GM12872 (cell line): ENCODE measurements at regions not wholly inside any gene's neighbourhood (a gene's known extent, or its start where the extent isn't known, plus 50 kb on each side); places are given as distances from the start of the nearest gene placed in this dataset.

Source experiments
- TF ChIP-seq, protein P1 (sequence below): IDR thresholded peaks from 3 replicates; pipeline ENCODE4 v1.5.1; 2011; ENCODE audit warnings: low read depth, mild to moderate bottlenecking, low read length, moderate library complexity; ENCODE audit not compliant: insufficient read depth

DNA sequence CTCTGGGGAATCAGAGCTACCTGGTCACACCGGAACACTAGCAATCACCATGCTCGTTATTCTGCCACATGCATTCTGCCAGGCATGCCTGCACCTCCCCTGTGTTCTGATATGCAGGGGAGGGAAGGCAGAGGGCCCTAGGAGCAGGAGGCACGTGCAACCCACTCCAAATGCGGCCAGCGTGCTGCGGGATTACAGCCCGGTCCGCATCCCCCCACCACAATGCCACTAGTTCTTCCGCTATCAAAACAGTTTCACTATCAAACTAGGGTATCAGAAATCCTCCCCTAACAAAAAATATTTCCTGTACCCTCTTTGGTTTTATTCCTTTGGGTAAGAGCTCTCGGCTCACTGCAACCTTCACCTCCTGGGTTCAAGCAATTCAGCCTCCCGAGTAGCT lies 223.2 kb upstream of the IGF1R start:
- TF ChIP-seq, protein P1, sequence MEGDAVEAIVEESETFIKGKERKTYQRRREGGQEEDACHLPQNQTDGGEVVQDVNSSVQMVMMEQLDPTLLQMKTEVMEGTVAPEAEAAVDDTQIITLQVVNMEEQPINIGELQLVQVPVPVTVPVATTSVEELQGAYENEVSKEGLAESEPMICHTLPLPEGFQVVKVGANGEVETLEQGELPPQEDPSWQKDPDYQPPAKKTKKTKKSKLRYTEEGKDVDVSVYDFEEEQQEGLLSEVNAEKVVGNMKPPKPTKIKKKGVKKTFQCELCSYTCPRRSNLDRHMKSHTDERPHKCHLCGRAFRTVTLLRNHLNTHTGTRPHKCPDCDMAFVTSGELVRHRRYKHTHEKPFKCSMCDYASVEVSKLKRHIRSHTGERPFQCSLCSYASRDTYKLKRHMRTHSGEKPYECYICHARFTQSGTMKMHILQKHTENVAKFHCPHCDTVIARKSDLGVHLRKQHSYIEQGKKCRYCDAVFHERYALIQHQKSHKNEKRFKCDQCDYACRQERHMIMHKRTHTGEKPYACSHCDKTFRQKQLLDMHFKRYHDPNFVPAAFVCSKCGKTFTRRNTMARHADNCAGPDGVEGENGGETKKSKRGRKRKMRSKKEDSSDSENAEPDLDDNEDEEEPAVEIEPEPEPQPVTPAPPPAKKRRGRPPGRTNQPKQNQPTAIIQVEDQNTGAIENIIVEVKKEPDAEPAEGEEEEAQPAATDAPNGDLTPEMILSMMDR: no peak

DNA sequence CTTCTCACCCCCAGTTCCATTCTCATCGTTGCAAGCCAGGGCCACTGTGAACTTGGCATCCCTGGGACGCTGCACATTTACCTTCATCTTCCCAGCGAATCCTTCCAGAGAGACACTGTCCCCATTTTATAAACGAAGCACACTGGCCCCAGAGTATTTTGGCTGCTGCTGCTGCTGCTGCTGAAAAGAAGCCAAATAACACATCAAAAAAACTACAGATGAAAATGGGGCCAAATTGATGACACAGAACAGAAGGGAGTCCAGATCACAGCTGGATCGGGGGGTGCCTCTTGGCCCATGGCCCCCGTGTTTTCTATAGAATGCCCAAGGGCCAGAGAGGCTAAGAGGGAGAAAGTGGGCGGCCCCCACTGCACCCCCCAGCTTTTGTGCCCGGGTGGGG lies 221.0 kb upstream of the IGF1R start:
- TF ChIP-seq, protein P1: no peak

DNA sequence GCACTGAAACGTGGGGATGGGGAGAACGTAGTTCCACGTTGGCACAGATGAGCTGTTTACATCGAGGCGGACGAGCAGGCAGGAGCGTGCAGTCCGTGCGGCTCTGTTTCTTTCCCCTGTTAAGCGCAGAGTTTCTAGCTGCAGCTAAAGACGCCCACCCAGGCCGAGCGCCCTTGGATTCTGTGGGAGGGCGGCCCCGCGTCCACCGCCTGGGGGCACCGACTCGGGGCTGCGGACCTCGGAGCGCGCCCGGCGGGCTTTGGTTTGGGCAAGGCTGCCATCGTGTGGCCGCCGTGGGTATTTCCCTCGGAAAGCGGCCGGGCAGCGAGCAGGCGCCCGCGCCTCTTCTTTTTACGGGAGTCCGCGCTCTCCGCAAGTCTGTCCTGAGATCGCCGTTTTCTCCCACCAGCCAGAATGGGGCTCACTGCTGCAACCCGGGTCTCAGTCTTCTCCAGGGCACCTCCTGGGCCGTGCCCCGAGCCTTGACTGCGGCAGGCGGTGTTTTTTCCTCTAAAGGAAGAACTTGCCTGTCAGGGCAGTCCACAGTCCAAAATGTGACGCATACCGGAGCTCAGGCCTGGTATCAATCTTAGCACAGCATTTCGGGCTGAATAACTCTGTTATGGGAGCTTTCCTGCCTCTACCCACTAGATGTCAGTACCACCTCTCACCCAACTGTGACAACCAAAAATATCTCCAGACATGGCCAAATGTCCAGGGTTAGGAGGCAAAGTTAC lies 219.9 kb upstream of the IGF1R start:
- TF ChIP-seq, protein P1: peak; percentile 73

DNA sequence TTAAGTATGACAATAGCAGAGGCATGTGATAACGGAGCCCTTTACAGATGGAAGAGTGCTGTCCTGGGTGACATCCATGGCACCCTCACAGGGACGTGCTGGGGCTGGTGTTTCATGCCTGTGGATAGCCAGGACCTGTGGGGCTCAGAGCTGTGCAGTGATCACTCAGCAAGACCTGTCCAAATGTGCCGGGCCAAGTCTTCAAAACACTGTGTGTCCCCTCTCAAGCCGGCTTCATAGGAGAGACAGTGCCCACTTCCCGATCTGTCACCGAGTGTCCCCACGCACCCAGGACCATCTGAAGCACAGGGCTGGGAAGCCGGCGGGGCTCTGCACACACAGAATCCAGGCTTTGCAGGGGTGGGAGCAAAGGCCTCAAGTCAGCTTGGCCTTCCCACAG lies 217.2 kb upstream of the IGF1R start:
- TF ChIP-seq, protein P1: no peak

DNA sequence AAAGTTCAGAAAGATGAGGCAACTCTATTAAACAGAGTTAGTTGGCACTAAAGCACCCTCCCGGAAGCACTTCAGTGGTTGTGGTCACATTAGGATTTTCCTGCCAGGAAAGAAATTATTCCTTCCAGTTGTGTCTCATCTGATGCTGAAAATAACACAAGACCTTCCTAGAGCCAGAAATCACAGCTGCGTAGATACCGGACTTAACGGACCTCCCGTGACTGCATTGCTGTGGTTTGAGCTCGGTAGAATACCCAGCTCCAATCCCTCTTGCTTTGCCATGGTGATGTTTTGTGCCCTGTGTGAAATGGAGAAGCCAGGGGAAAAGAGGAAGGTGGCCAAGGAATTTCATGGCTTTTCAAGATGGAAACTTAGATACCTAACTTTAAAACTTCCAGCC lies 215.0 kb upstream of the IGF1R start:
- TF ChIP-seq, protein P1: no peak

DNA sequence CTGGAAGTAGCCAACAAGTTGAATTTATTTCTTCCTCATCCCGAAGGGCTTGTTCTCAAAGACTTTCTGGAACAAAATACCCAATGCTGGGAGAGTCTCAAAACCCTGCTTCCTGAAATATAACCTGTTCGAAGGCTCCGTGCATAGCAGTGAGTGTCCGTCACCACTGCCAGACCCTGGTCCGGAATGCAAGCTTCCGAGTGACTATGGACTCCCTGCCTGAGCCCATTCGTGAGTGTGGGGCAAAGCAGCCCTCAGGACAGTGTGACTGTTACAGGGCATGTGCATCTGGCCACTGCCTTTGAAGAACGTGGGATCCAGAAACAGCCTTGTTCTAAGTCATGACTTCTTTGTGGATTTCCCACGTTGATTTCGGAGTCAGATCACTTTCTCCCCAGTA lies 214.5 kb upstream of the IGF1R start:
- TF ChIP-seq, protein P1: no peak

DNA sequence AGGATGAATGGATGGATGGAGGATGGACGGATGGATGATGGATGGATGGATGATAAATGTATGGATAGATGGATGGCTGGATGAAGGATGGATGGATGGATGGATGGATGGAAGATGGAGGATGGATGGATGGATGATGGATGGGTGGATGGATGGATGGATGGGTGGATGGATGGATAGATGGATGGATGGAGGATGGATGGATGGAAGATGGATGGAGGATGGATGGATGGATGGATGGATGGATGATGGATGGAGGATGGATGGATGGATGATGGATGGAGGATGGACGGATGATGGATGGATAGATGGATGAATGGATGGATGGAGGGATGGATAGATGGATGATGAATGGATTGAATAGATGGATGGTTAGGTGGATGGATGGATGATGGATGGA lies 210.6 kb upstream of the IGF1R start:
- TF ChIP-seq, protein P1: no peak
